ENCODE measurements at regions not wholly inside any gene's neighbourhood (a gene's known extent, or its start where the extent isn't known, plus 50 kb on each side); places are given as distances from the start of the nearest gene placed in this dataset.

- H3K27ac Mint-ChIP-seq: no peak overlapping the region
- H3K4me3 Mint-ChIP-seq: no peak overlapping the region
- H3K4me1 Mint-ChIP-seq (ENCODE audit: low read depth): no peaks in the 10 kb centered on the region
- H3K36me3 Mint-ChIP-seq (ENCODE audit: low read depth): no peaks in the 10 kb centered on the region
- H3K27me3 Mint-ChIP-seq: peaks cover 14% of the 10 kb centered on the region
- no peaks in the 10 kb centered on the region for H3K9me3 Mint-ChIP-seq
Observed at GRCh38 chr13:33381906-33382305, 96.4 kb upstream of the STARD13 start.

GRCh38 chr13:33383724-33384577, 98.4 kb upstream of the STARD13 start:
- Mint-ChIP-seq H3K4me1 (ENCODE audit: low read depth) (no peaks in the 10 kb centered on the region), H3K9me3 (no peaks in the 10 kb centered on the region), H3K4me3 (no peak overlapping the region), H3K27me3 (peaks cover 14% of the 10 kb centered on the region), H3K27ac (no peak overlapping the region), H3K36me3 (ENCODE audit: low read depth) (no peaks in the 10 kb centered on the region)

- peaks cover 23% of the 10 kb centered on the region for H3K27me3 Mint-ChIP-seq
- H3K36me3 Mint-ChIP-seq (ENCODE audit: low read depth): no peaks in the 10 kb centered on the region
- no peaks in the 10 kb centered on the region for H3K4me1 Mint-ChIP-seq (ENCODE audit: low read depth)
- H3K4me3 Mint-ChIP-seq: no peak overlapping the region
- no peaks in the 10 kb centered on the region for H3K9me3 Mint-ChIP-seq
- no peak overlapping the region for H3K27ac Mint-ChIP-seq
Observed at GRCh38 chr13:33388286-33388998, 102.9 kb upstream of the STARD13 start.

GRCh38 chr13:33392794-33393405, 107.3 kb upstream of the STARD13 start:
- Mint-ChIP-seq H3K27ac (no peak overlapping the region), H3K4me3 (no peak overlapping the region), H3K36me3 (ENCODE audit: low read depth) (no peaks in the 10 kb centered on the region), H3K4me1 (ENCODE audit: low read depth) (no peaks in the 10 kb centered on the region), H3K9me3 (no peaks in the 10 kb centered on the region), H3K27me3 (peaks cover 19% of the 10 kb centered on the region)

GRCh38 chr13:33394294-33394932, 108.9 kb upstream of the STARD13 start:
- Mint-ChIP-seq H3K27me3 (peaks cover 27% of the 10 kb centered on the region), H3K36me3 (ENCODE audit: low read depth) (no peaks in the 10 kb centered on the region), H3K4me1 (ENCODE audit: low read depth) (no peaks in the 10 kb centered on the region), H3K4me3 (no peak overlapping the region), H3K27ac (no peak overlapping the region), H3K9me3 (no peaks in the 10 kb centered on the region)

- Mint-ChIP-seq H3K4me1 (ENCODE audit: low read depth) (no peaks in the 10 kb centered on the region), H3K9me3 (no peaks in the 10 kb centered on the region), H3K27ac (no peak overlapping the region), H3K36me3 (ENCODE audit: low read depth) (no peaks in the 10 kb centered on the region), H3K4me3 (no peak overlapping the region), H3K27me3 (peaks cover 13% of the 10 kb centered on the region)
Observed at GRCh38 chr13:33401238-33401637, 115.7 kb upstream of the STARD13 start.

GRCh38 chr13:33402975-33403374, 117.4 kb upstream of the STARD13 start:
- H3K4me1 Mint-ChIP-seq (ENCODE audit: low read depth): no peaks in the 10 kb centered on the region
- H3K9me3 Mint-ChIP-seq: no peaks in the 10 kb centered on the region
- no peak overlapping the region for H3K27ac Mint-ChIP-seq
- no peaks in the 10 kb centered on the region for H3K36me3 Mint-ChIP-seq (ENCODE audit: low read depth)
- no peak overlapping the region for H3K4me3 Mint-ChIP-seq
- H3K27me3 Mint-ChIP-seq: peaks cover 7% of the 10 kb centered on the region

GRCh38 chr13:33403807-33404362, 118.3 kb upstream of the STARD13 start:
- no peaks in the 10 kb centered on the region for H3K9me3 Mint-ChIP-seq
- no peaks in the 10 kb centered on the region for H3K36me3 Mint-ChIP-seq (ENCODE audit: low read depth)
- no peak overlapping the region for H3K27ac Mint-ChIP-seq
- H3K4me1 Mint-ChIP-seq (ENCODE audit: low read depth): no peaks in the 10 kb centered on the region
- no peak overlapping the region for H3K4me3 Mint-ChIP-seq
- peaks cover 3% of the 10 kb centered on the region for H3K27me3 Mint-ChIP-seq

- Mint-ChIP-seq H3K4me3 (no peak overlapping the region), H3K36me3 (ENCODE audit: low read depth) (no peaks in the 10 kb centered on the region), H3K27me3 (peaks cover under 1% of the 10 kb centered on the region), H3K4me1 (ENCODE audit: low read depth) (no peaks in the 10 kb centered on the region), H3K9me3 (no peaks in the 10 kb centered on the region), H3K27ac (no peak overlapping the region)
Observed at GRCh38 chr13:33405371-33405770, 119.8 kb upstream of the STARD13 start.

GRCh38 chr13:33409673-33410510, 124.3 kb upstream of the STARD13 start:
- Mint-ChIP-seq H3K36me3 (ENCODE audit: low read depth) (no peaks in the 10 kb centered on the region), H3K4me1 (ENCODE audit: low read depth) (no peaks in the 10 kb centered on the region), H3K27me3 (peaks cover 31% of the 10 kb centered on the region), H3K4me3 (no peak overlapping the region), H3K27ac (no peak overlapping the region), H3K9me3 (no peaks in the 10 kb centered on the region)

- H3K36me3 Mint-ChIP-seq (ENCODE audit: low read depth): no peaks in the 10 kb centered on the region
- no peaks in the 10 kb centered on the region for H3K9me3 Mint-ChIP-seq
- no peak overlapping the region for H3K4me3 Mint-ChIP-seq
- H3K27ac Mint-ChIP-seq: no peak overlapping the region
- no peaks in the 10 kb centered on the region for H3K4me1 Mint-ChIP-seq (ENCODE audit: low read depth)
- peaks cover 31% of the 10 kb centered on the region for H3K27me3 Mint-ChIP-seq
Observed at GRCh38 chr13:33410619-33411018, 125.1 kb upstream of the STARD13 start.

- Mint-ChIP-seq H3K36me3 (ENCODE audit: low read depth) (no peaks in the 10 kb centered on the region), H3K27ac (no peak overlapping the region), H3K27me3 (peaks cover 33% of the 10 kb centered on the region), H3K9me3 (no peaks in the 10 kb centered on the region), H3K4me3 (no peak overlapping the region), H3K4me1 (ENCODE audit: low read depth) (no peaks in the 10 kb centered on the region)
Observed at GRCh38 chr13:33411312-33411711, 125.8 kb upstream of the STARD13 start.

GRCh38 chr13:33415822-33416221, 130.3 kb upstream of the STARD13 start:
- Mint-ChIP-seq H3K9me3 (peaks cover 2% of the 10 kb centered on the region), H3K4me1 (ENCODE audit: low read depth) (no peaks in the 10 kb centered on the region), H3K27ac (no peak overlapping the region), H3K4me3 (no peak overlapping the region), H3K27me3 (peaks cover 46% of the 10 kb centered on the region), H3K36me3 (ENCODE audit: low read depth) (no peaks in the 10 kb centered on the region)

Data from stimulated activated naive CD8-positive, alpha-beta T cell treated with anti-CD3 and anti-CD28 coated beads, Interleukin-15, Interleukin-2, amounts not matched to agents 100 ng/mL and 50 ng/mL, for 24 hours (primary cell).